Heart right ventricle (tissue), 16 donors: ENCODE measurements at regions not wholly inside any gene's neighbourhood (a gene's known extent, or its start where the extent isn't known, plus 50 kb on each side); places are given as distances from the start of the nearest gene placed in this dataset.

Source experiments
- ATAC-seq, 8 donors: fragments of 200-7000 bp; cut with Tn5 transposase; one replicate each; pipeline ENCODE4 v1.9.1; 2020; ENCODE audit warnings: mild to moderate bottlenecking in 8 of 8, moderate library complexity in 8 of 8, moderate number of reproducible peaks in 1 of 8
- DNase-seq, 2 donors: peaks; one replicate each; pipeline ENCODE4 v3.0.0-alpha.2; 2020
- H3K27ac ChIP-seq, 10 donors: fragments of 200-600 bp; sonication (generic) in 2 of 10; one replicate each; pipeline versions ENCODE4 v1.5.0 to v1.8.0; 2020 to 2022; ENCODE audit warnings: mild to moderate bottlenecking in 3 of 10
- H3K27me3 ChIP-seq, 7 donors: fragments of 200-600 bp; one replicate each; pipeline ENCODE4 v1.8.0; 2021 to 2022; ENCODE audit warnings: mild to moderate bottlenecking in 2 of 7
- H3K36me3 ChIP-seq, 9 donors: fragments of 200-600 bp; sonication (generic) in 1 of 9; one replicate each; pipeline versions ENCODE4 v1.5.0 to v1.8.0; 2020 to 2022; ENCODE audit warnings: mild to moderate bottlenecking in 2 of 9
- H3K4me1 ChIP-seq, 9 donors: fragments of 200-600 bp; sonication (generic) in 1 of 9; one replicate each; pipeline versions ENCODE4 v1.5.0 to v1.8.0; 2020 to 2022; ENCODE audit warnings: mild to moderate bottlenecking in 4 of 9
- H3K4me3 ChIP-seq, 10 donors: fragments of 200-600 bp; sonication (generic) in 2 of 10; one replicate each; pipeline versions ENCODE4 v1.5.0 to v1.8.0; 2020 to 2022; ENCODE audit warnings: mild to moderate bottlenecking in 7 of 10, moderate library complexity in 2 of 10
- H3K9me3 ChIP-seq, 11 donors: fragments of 200-600 bp in 10 of 11; sonication (generic) in 2 of 11; one replicate each; pipeline versions ENCODE4 v1.5.0 to v1.8.0; 2013 to 2022; ENCODE audit warnings: mild to moderate bottlenecking in 2 of 11, control low read depth in 1 of 11, moderate library complexity in 1 of 11
- WGBS, 2 donors: extraction: QIAGEN DNeasy Blood & Tissue Kit; methylation state at CpG; one replicate each; pipeline ENCODE4 v1.1.7; 2013; ENCODE audit warnings: inconsistent platforms in 1 of 2; 5-methylcytosine and 5-hydroxymethylcytosine counted together
- intact Hi-C, 10 donors: fragments of 100-400 bp; cut with DNase I; formaldehyde crosslinking; loops; one replicate each; pipeline versions ENCODE4 v1.11.1 to v1.14.2; 2022
- TF ChIP-seq, protein P1 (sequence below), 9 donors: fragments of 200-600 bp; sonication (generic) in 2 of 9; IDR thresholded peaks; one replicate each; pipeline versions ENCODE4 v1.5.0 to v1.8.0; 2021 to 2022; ENCODE audit warnings: antibody characterized with exemption in 9 of 9, mild to moderate bottlenecking in 5 of 9, moderate library complexity in 1 of 9
- donor health status: Arrhythmogenic right ventricular cardiomyopathy.
- donor health status: ischemic (EF 13 %, LVEDD 7.1; RV severe dilation, severe dysfunction).
- donor health status: healthy with polysubstance abuse.
- donor health status: DM: no; HTN: yes; CAD: no.
- donor health status: DM: no; HTN: no; CAD: no.
- donor health status: ischemic (EF 25% LVEDD 6.9; RV normal size, moderate dysfunction).
- donor health status: ischemic (EF 25% LVEDD 5.7; RV mildly dilated, moderate dysfunction).
- donor health status: healthy.
- donor health status: DM: yes; HTN: yes; CAD: no.
- donor health status: Ischemic cardiomyopathy.
- donor health status: ischemic (EF 35%, LVEDD 5.7; RV mildly dilated, moderate dysfunction).
- donor health status: nonischemic (EF 11% LVEDD 7.7; RV severe dilation, severe dysfunction).
- donor health status: DM: yes; HTN: yes; CAD: no.
- donor health status: PGD.
- donor health status: ischemic (EF 29% LVEDD 5.4; RV normal size, mild dysfunction).
- donor health status: nonischemic (EF 23%, LVEDD 6.1; RV moderate dilation, normal function).

GRCh38 chrY:8333328-8333727, 1003.9 kb upstream of the TSPY4 start:
- intact Hi-C loops, result no loop called here
- H3K36me3 ChIP-seq, result no peaks in the 10 kb centered on the region
- no peak for ATAC-seq

GRCh38 chrY:8335299-8335835, 1001.9 kb upstream of the TSPY4 start:
- Histone ChIP-seq H3K9me3 (no peaks in the 10 kb centered on the region), H3K27ac (no peak overlapping the region), H3K36me3 (no peaks in the 10 kb centered on the region), H3K4me3 (no peak overlapping the region), H3K27me3 (no peaks in the 10 kb centered on the region), H3K4me1 (no peaks in the 10 kb centered on the region)
- ATAC-seq (no peak), DNase-seq (no peak)
- intact Hi-C loops, result no loop called here
- TF ChIP-seq, protein P1, sequence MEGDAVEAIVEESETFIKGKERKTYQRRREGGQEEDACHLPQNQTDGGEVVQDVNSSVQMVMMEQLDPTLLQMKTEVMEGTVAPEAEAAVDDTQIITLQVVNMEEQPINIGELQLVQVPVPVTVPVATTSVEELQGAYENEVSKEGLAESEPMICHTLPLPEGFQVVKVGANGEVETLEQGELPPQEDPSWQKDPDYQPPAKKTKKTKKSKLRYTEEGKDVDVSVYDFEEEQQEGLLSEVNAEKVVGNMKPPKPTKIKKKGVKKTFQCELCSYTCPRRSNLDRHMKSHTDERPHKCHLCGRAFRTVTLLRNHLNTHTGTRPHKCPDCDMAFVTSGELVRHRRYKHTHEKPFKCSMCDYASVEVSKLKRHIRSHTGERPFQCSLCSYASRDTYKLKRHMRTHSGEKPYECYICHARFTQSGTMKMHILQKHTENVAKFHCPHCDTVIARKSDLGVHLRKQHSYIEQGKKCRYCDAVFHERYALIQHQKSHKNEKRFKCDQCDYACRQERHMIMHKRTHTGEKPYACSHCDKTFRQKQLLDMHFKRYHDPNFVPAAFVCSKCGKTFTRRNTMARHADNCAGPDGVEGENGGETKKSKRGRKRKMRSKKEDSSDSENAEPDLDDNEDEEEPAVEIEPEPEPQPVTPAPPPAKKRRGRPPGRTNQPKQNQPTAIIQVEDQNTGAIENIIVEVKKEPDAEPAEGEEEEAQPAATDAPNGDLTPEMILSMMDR (IDR thresholded peaks at IDR 0.05), result no peak

More at GRCh38 chrY:8333328-8333727, 1003.9 kb upstream of the TSPY4 start:
- no peak overlapping the region for H3K27ac ChIP-seq
- no peaks in the 10 kb centered on the region for H3K9me3 ChIP-seq
- no peak for DNase-seq
- TF ChIP-seq, protein P1 (IDR thresholded peaks at IDR 0.05), result no peak
- no peaks in the 10 kb centered on the region for H3K4me1 ChIP-seq
- H3K27me3 ChIP-seq, result no peaks in the 10 kb centered on the region
- 48 to 60% methylated on average over 3 of the region's 3 CpGs for WGBS, 2 donors
- no peak overlapping the region for H3K4me3 ChIP-seq

DNA sequence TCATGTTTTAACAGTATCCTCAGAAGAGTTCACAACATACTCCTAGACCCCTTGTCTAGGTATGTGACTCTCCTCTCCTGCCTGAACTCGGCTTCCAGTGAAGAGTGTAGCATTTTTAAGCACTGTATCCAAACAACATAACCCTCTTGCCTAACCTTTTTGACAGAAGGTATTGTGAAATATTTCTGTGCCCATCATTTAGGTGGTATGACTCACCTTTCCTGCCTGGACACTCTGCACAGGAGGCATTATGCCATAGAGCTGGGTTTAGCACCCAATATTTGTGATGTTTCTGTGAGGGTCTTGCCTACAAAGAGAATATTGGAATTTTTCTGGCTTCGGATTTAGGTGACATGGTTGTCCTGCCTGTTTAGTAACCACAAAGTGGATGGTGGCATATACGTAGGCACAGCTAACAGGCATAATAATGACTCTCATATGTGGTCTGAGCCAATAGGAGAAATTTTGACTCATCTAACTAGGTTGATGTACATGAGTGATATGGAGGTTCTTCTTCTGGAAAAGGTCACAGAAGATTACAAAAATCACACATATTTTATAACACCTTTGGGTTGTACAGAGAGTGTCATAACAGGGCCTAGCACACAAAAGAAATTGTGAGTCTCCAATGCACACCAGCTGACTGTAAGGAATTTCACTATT, 1001.0 kb upstream of the TSPY4 start:
- intact Hi-C loops, result no loop called here
- ATAC-seq (no peak), DNase-seq (no peak)
- no peak overlapping the region for H3K27ac ChIP-seq
- WGBS, 2 donors, result 34 to 55% methylated on average over 3 of the region's 3 CpGs
- no peaks in the 10 kb centered on the region for H3K36me3 ChIP-seq
- H3K27me3 ChIP-seq, result no peaks in the 10 kb centered on the region
- no peaks in the 10 kb centered on the region for H3K4me1 ChIP-seq
- H3K9me3 ChIP-seq, result no peaks in the 10 kb centered on the region
- H3K4me3 ChIP-seq, result no peak overlapping the region
- TF ChIP-seq, protein P1 (IDR thresholded peaks at IDR 0.05), result no peak

- Histone ChIP-seq H3K4me3 (no peak overlapping the region), H3K4me1 (no peaks in the 10 kb centered on the region), H3K27me3 (no peaks in the 10 kb centered on the region), H3K36me3 (no peaks in the 10 kb centered on the region), H3K27ac (no peak overlapping the region), H3K9me3 (no peaks in the 10 kb centered on the region)
- TF ChIP-seq, protein P1 (IDR thresholded peaks at IDR 0.05), result no peak
- no peak for ATAC-seq
- 63 to 73% methylated on average over 2 of the region's 2 CpGs for WGBS, 2 donors
- intact Hi-C loops, result no loop called here
- no peak for DNase-seq
Observed at GRCh38 chrY:8341000-8341399, 996.3 kb upstream of the TSPY4 start.
